ENCODE measurements at regions not wholly inside any gene's neighbourhood (a gene's known extent, or its start where the extent isn't known, plus 50 kb on each side); places are given as distances from the start of the nearest gene placed in this dataset.

- TF ChIP-seq CTCF (IDR thresholded peaks at IDR 0.05; ENCODE audit: poor library complexity, severe bottlenecking), result no peak
- no peak for TF ChIP-seq EP300 (conservative IDR thresholded peaks at IDR 0.05; ENCODE audit: poor library complexity, severe bottlenecking)
- TF ChIP-seq POLR2AphosphoS5 (IDR thresholded peaks at IDR 0.05), result no peak
- no peak for TF ChIP-seq REST (IDR thresholded peaks at IDR 0.05; ENCODE audit: borderline replicate concordance)
- no peak for TF ChIP-seq EZH2 (IDR thresholded peaks at IDR 0.05; ENCODE audit: borderline replicate concordance, insufficient read depth, low read length, poor library complexity, severe bottlenecking)
- TF ChIP-seq SMC3 (conservative IDR thresholded peaks at IDR 0.05; ENCODE audit: poor library complexity), result no peak
- TF ChIP-seq TAF1 (IDR thresholded peaks at IDR 0.05; ENCODE audit: low read depth), result no peak
Observed at GRCh38 chr14:71662291-71662790, 269.9 kb upstream of the RGS6 start.
